Ascending aorta (tissue), 2 donors: ENCODE measurements at regions not wholly inside any gene's neighbourhood (a gene's known extent, or its start where the extent isn't known, plus 50 kb on each side); places are given as distances from the start of the nearest gene placed in this dataset.

Experiments
- DNase-seq, 2 donors: peaks; one replicate each; pipeline ENCODE4 v3.0.0-alpha.2; 2019; ENCODE audit warnings: low spot score in 2 of 2
- H3K27ac ChIP-seq, 2 donors: fragments of 200-600 bp; sonication (generic); one replicate each; pipeline ENCODE4 v1.5.1; 2016 to 2017; ENCODE audit warnings: mild to moderate bottlenecking in 1 of 2
- H3K27me3 ChIP-seq: fragments of 200-600 bp; sonication (generic); one replicate; pipeline ENCODE4 v1.5.1; 2017
- H3K36me3 ChIP-seq, 2 donors: fragments of 200-600 bp; sonication (generic); one replicate each; pipeline ENCODE4 v1.5.1; 2016
- H3K4me1 ChIP-seq, 2 donors: fragments of 200-600 bp; sonication (generic); one replicate each; pipeline ENCODE4 v1.5.1; 2016 to 2017; ENCODE audit warnings: mild to moderate bottlenecking in 1 of 2
- H3K4me3 ChIP-seq, 2 donors: fragments of 200-600 bp; sonication (generic); one replicate each; pipeline ENCODE4 v1.5.1; 2016 to 2017; ENCODE audit warnings: mild to moderate bottlenecking in 1 of 2
- H3K9me3 ChIP-seq, 2 donors: fragments of 200-600 bp; sonication (generic); one replicate each; pipeline ENCODE4 v1.5.1; 2016
- CTCF ChIP-seq, 3 experiments: fragments of 200-600 bp in 2 of 3; fragments of 450-650 bp in 1 of 3; sonication (generic) in 2 of 3; IDR thresholded peaks; one replicate each; pipeline ENCODE4 v1.5.1; 2016 to 2019; ENCODE audit warnings: antibody characterized with exemption in 3 of 3, mild to moderate bottlenecking in 1 of 3, moderate library complexity in 1 of 3
- intact Hi-C: fragments of 100-400 bp; cut with DNase I; formaldehyde crosslinking; loops from one replicate; pipeline ENCODE4 v1.15.1; 2023

DNA sequence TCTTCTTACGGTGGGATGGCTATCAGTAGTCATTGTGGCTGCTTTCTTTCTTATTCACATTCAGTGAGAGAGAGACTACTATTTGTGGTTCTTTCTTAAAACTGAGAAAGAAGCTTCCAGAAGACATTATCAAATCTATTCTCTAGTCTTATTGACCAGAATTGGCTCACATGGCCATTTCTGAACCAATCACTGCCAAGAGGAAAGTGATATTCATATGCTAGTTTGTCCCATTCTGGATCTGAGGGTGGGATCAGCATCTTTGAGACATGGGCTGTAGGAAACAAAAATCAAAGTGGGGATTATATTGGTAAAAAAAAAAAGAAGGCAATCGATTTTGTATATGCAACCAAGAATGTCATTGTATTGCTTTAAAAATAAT, 106.4 kb upstream of the RASGRP1 start:
- no peaks in the 10 kb centered on the region for H3K4me1 ChIP-seq
- H3K27me3 ChIP-seq = no peaks in the 10 kb centered on the region
- no peak overlapping the region for H3K4me3 ChIP-seq
- H3K27ac ChIP-seq = no peak overlapping the region
- no peak for TF ChIP-seq CTCF (IDR thresholded peaks at IDR 0.05)
- no peaks in the 10 kb centered on the region for H3K36me3 ChIP-seq
- no peak for DNase-seq
- intact Hi-C loops = no loop called here
- no peaks in the 10 kb centered on the region for H3K9me3 ChIP-seq

GRCh38 chr15:38671675-38672254, 107.2 kb upstream of the RASGRP1 start:
- no peak for TF ChIP-seq CTCF (IDR thresholded peaks at IDR 0.05)
- DNase-seq = no peak
- intact Hi-C loops = no loop called here

GRCh38 chr15:38672273-38672672, 107.7 kb upstream of the RASGRP1 start:
- Histone ChIP-seq H3K9me3 (no peaks in the 10 kb centered on the region), H3K4me1 (no peaks in the 10 kb centered on the region), H3K36me3 (no peaks in the 10 kb centered on the region), H3K27me3 (no peaks in the 10 kb centered on the region), H3K27ac (no peak overlapping the region), H3K4me3 (no peak overlapping the region)
- no peak for DNase-seq
- intact Hi-C loops = no loop called here
- TF ChIP-seq CTCF (IDR thresholded peaks at IDR 0.05) = no peak

More at GRCh38 chr15:38671675-38672254, 107.2 kb upstream of the RASGRP1 start:
- Histone ChIP-seq H3K27me3 (no peaks in the 10 kb centered on the region), H3K4me1 (no peaks in the 10 kb centered on the region), H3K27ac (no peak overlapping the region), H3K9me3 (no peaks in the 10 kb centered on the region), H3K4me3 (no peak overlapping the region), H3K36me3 (no peaks in the 10 kb centered on the region)

GRCh38 chr15:38672814-38673670, 108.4 kb upstream of the RASGRP1 start:
- Histone ChIP-seq H3K4me3 (no peak overlapping the region), H3K27me3 (no peaks in the 10 kb centered on the region), H3K4me1 (no peaks in the 10 kb centered on the region), H3K9me3 (no peaks in the 10 kb centered on the region), H3K36me3 (no peaks in the 10 kb centered on the region), H3K27ac (no peak overlapping the region)
- TF ChIP-seq CTCF (IDR thresholded peaks at IDR 0.05) = no peak
- intact Hi-C loops = no loop called here
- no peak for DNase-seq

DNA sequence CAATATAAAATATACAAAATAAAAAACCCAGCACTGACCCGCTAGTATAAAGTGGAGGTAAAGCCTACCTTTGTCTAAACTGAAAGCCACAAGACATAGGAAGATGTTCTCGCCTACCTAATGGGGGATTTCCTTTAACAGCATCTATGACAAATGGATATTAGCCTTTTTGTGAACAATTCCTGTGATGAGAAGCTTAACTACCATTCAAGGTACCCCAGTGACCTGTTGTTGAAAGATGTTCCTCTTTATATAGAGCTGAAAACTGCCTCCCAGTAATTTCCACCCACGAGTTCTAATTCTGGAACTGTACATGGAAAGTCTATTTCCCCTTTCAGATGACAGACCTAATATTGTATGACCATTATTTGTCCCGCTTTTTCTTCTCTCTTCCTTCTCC, 109.8 kb upstream of the RASGRP1 start:
- Histone ChIP-seq H3K9me3 (no peaks in the 10 kb centered on the region), H3K4me3 (no peak overlapping the region), H3K27me3 (no peaks in the 10 kb centered on the region), H3K36me3 (no peaks in the 10 kb centered on the region), H3K27ac (no peak overlapping the region), H3K4me1 (no peaks in the 10 kb centered on the region)
- no peak for TF ChIP-seq CTCF (IDR thresholded peaks at IDR 0.05)
- DNase-seq = no peak
- intact Hi-C loops = no loop called here
